IMR-90 (cell line): ENCODE measurements at regions not wholly inside any gene's neighbourhood (a gene's known extent, or its start where the extent isn't known, plus 50 kb on each side); places are given as distances from the start of the nearest gene placed in this dataset.

Experiments
- ATAC-seq: fragments of 200-7000 bp; cut with Tn5 transposase; 2 replicates; pipeline ENCODE4 v1.9.1; 2020; ENCODE audit warnings: low read depth, mild to moderate bottlenecking, moderate library complexity
- BruUV-seq: library from RNA; stranded (reverse); fragments of 400-500 nt; replicated peaks from 2 replicates; lab custom pipeline; 2021; lab: Mats Ljungman, UMichigan
- CTCF ChIA-PET: fragments of 300-600 bp; formaldehyde crosslinking; extraction: SDS; loops from one replicate; lab custom pipeline; 2021; ENCODE audit warnings: antibody characterized with exemption; lab: Yijun Ruan, JAX
- POLR2A ChIA-PET: fragments of 300-600 bp; sonication (Branson Sonifier 250); formaldehyde crosslinking; loops from one replicate; lab custom pipeline; 2022; ENCODE audit warnings: antibody characterized with exemption; ENCODE audit not compliant: unreplicated experiment; lab: Charles Lee
- DNase-seq: peaks from one replicate; pipeline ENCODE4 v3.0.0; 2013
- H2AFZ ChIP-seq: replicated peaks from 2 replicates; pipeline ENCODE3; 2013; ENCODE audit warnings: low read length, mild to moderate bottlenecking; ENCODE audit not compliant: poor library complexity
- H2AK5ac ChIP-seq: 2 replicates; pipeline ENCODE4 v1.6.1; 2013; ENCODE audit warnings: low read depth, low read length, inconsistent platforms
- H2AK9ac ChIP-seq: replicated peaks from 2 replicates; pipeline ENCODE3; 2013; ENCODE audit warnings: mild to moderate bottlenecking, low read depth, low read length, moderate library complexity; ENCODE audit not compliant: poor library complexity
- H2BK120ac ChIP-seq: 2 replicates; pipeline ENCODE4 v1.6.1; 2013; ENCODE audit warnings: low read depth, low read length, inconsistent platforms
- H2BK15ac ChIP-seq: 3 replicates; pipeline ENCODE4 v1.6.1; 2013; ENCODE audit warnings: low read depth, low read length, inconsistent platforms
- H2BK20ac ChIP-seq: 2 replicates; pipeline ENCODE4 v1.6.1; 2013; ENCODE audit warnings: low read depth, mild to moderate bottlenecking, inconsistent platforms, low read length, moderate library complexity
- H2BK5ac ChIP-seq: 2 replicates; pipeline ENCODE4 v1.6.1; 2013; ENCODE audit warnings: mild to moderate bottlenecking, low read depth, low read length, inconsistent platforms; ENCODE audit not compliant: poor library complexity, severe bottlenecking
- H3K14ac ChIP-seq: replicated peaks from 2 replicates; pipeline ENCODE4 v1.6.1; 2013; ENCODE audit warnings: low read depth, low read length, inconsistent platforms
- H3K18ac ChIP-seq: 2 replicates; pipeline ENCODE4 v1.6.1; 2013; ENCODE audit warnings: low read depth, low read length, control low read depth
- H3K23ac ChIP-seq: 2 replicates; pipeline ENCODE4 v1.6.1; 2013; ENCODE audit warnings: low read depth, low read length, inconsistent platforms
- H3K27ac ChIP-seq: 2 replicates; pipeline ENCODE4 v1.5.1; 2013; ENCODE audit warnings: mild to moderate bottlenecking, control low read depth, low read length; ENCODE audit not compliant: insufficient read depth
- H3K27me3 ChIP-seq: 2 replicates; pipeline ENCODE4 v1.6.1; 2013; ENCODE audit warnings: low read length; ENCODE audit not compliant: control insufficient read depth, insufficient read depth
- H3K36me3 ChIP-seq: 2 replicates; pipeline ENCODE4 v1.6.1; 2013; ENCODE audit warnings: low read length, mixed read lengths; ENCODE audit not compliant: control insufficient read depth, insufficient read depth
- H3K4ac ChIP-seq: 2 replicates; pipeline ENCODE4 v1.6.1; 2013; ENCODE audit warnings: low read depth, low read length, inconsistent platforms
- H3K4me1 ChIP-seq: 2 replicates; pipeline ENCODE4 v1.6.1; 2013; ENCODE audit warnings: low read length, mixed read lengths; ENCODE audit not compliant: control insufficient read depth, insufficient read depth
- H3K4me2 ChIP-seq: 2 replicates; pipeline ENCODE4 v1.6.1; 2013; ENCODE audit warnings: low read depth, mild to moderate bottlenecking, control low read depth, low read length, moderate library complexity
- H3K4me3 ChIP-seq: 2 replicates; pipeline ENCODE4 v1.5.1; 2013; ENCODE audit warnings: low read depth, mild to moderate bottlenecking, control low read depth, low read length, moderate library complexity; ENCODE audit not compliant: insufficient read depth
- H3K56ac ChIP-seq: 2 replicates; pipeline ENCODE4 v1.6.1; 2013; ENCODE audit warnings: low read length, inconsistent platforms; ENCODE audit not compliant: insufficient read depth; ENCODE audit errors: extremely low read depth
- H3K79me1 ChIP-seq, 2 experiments: 2 replicates each; pipeline ENCODE4 v1.6.1; 2013; ENCODE audit warnings: low read length in 2 of 2, inconsistent platforms in 1 of 2, low read depth in 1 of 2
- H3K9ac ChIP-seq: 2 replicates; pipeline ENCODE4 v1.6.1; 2013; ENCODE audit warnings: low read depth, low read length, control low read depth
- H3K9me1 ChIP-seq: 2 replicates; pipeline ENCODE4 v1.6.1; 2013; ENCODE audit warnings: low read length, inconsistent platforms; ENCODE audit not compliant: insufficient read depth
- H3K9me3 ChIP-seq: 2 replicates; pipeline ENCODE4 v1.6.1; 2013; ENCODE audit warnings: low read length; ENCODE audit not compliant: control insufficient read depth, insufficient read depth
- H4K20me1 ChIP-seq: 2 replicates; pipeline ENCODE4 v1.6.1; 2013; ENCODE audit warnings: low read length, inconsistent platforms; ENCODE audit not compliant: insufficient read depth
- H4K5ac ChIP-seq: 2 replicates; pipeline ENCODE4 v1.6.1; 2013; ENCODE audit warnings: mild to moderate bottlenecking, low read depth, low read length, control low read depth
- H4K8ac ChIP-seq, 2 experiments: 2 replicates each; pipeline ENCODE4 v1.6.1; 2013; ENCODE audit warnings: low read depth in 2 of 2, low read length in 2 of 2, control low read depth in 1 of 2, inconsistent platforms in 1 of 2
- H4K91ac ChIP-seq: 2 replicates; pipeline ENCODE4 v1.6.1; 2013; ENCODE audit warnings: low read depth, low read length, inconsistent platforms; ENCODE audit not compliant: insufficient read depth
- CEBPB ChIP-seq: IDR thresholded peaks from 2 replicates; pipeline ENCODE4 v1.6.1; 2012; ENCODE audit warnings: low read depth, low read length, improper control_type of control experiment
- CHD1 ChIP-seq: IDR thresholded peaks from 2 replicates; pipeline ENCODE4 v1.6.1; 2012; ENCODE audit warnings: low read depth, low read length, improper control_type of control experiment
- MAFK ChIP-seq: IDR thresholded peaks from 2 replicates; pipeline ENCODE4 v1.6.1; 2012; ENCODE audit warnings: low read depth, low read length, improper control_type of control experiment
- MAZ ChIP-seq: IDR thresholded peaks from 2 replicates; pipeline ENCODE4 v1.6.1; 2012; ENCODE audit warnings: low read depth, mild to moderate bottlenecking, low read length, improper control_type of control experiment, moderate library complexity, borderline replicate concordance
- NFE2L2 ChIP-seq: fragments of 150-350 bp; IDR thresholded peaks from 2 replicates; pipeline ENCODE4 v1.6.1; 2016; ENCODE audit warnings: low read depth, mild to moderate bottlenecking, low read length
- RAD21 ChIP-seq: IDR thresholded peaks from 2 replicates; pipeline ENCODE4 v1.6.1; 2012; ENCODE audit warnings: low read length, improper control_type of control experiment
- RCOR1 ChIP-seq: IDR thresholded peaks from 2 replicates; pipeline ENCODE4 v1.6.1; 2012; ENCODE audit warnings: mild to moderate bottlenecking, low read length, improper control_type of control experiment; ENCODE audit not compliant: insufficient replicate concordance
- RFX5 ChIP-seq: IDR thresholded peaks from 2 replicates; pipeline ENCODE4 v1.8.0; 2012; ENCODE audit warnings: low read depth, mild to moderate bottlenecking, low read length, moderate library complexity
- WGBS, 2 experiments: methylation state at CpG; one replicate each; pipeline versions ENCODE4 v1.1.5 to v1.1.7; 2013; ENCODE audit warnings: missing lambda C conversion rate in 2 of 2; ENCODE audit not compliant: insufficient read length in 1 of 2; ENCODE audit errors: extremely low coverage in 2 of 2; 5-methylcytosine and 5-hydroxymethylcytosine counted together
- dilution Hi-C: fragments of 300-500 bp; cut with HindIII; formaldehyde crosslinking; loops from one replicate; pipeline ENCODE4 v1.14.3; 2018; ENCODE audit warnings: low sequenced_read_pairs; ENCODE audit not compliant: unreplicated experiment
- in situ Hi-C: fragments of 300-500 bp; cut with MboI; formaldehyde crosslinking; loops from 3 replicates; pipeline ENCODE4 v1.14.3; 2019; ENCODE audit warnings: low sequenced_read_pairs, inconsistent platforms, mixed read lengths
- intact Hi-C: fragments of 100-400 bp; cut with micrococcal nuclease; formaldehyde crosslinking; loops from 2 replicates; pipeline ENCODE4 v1.10.0; 2022
- TF ChIP-seq, protein P1 (sequence below): conservative IDR thresholded peaks from 2 replicates; pipeline ENCODE4 v1.5.1; 2012; ENCODE audit warnings: mild to moderate bottlenecking, low read depth, low read length, improper control_type of control experiment

- Histone ChIP-seq H3K4me3 (no peak overlapping the region), H4K20me1 (no peaks in the 10 kb centered on the region), H2AFZ (no peak overlapping the region), H3K79me1 (no peaks in the 10 kb centered on the region), H3K18ac (no peak overlapping the region), H3K9me1 (no peaks in the 10 kb centered on the region), H3K27me3 (peaks cover 25% of the 10 kb centered on the region), H4K8ac (no peak overlapping the region), H2BK5ac (no peak overlapping the region), H3K4me1 (no peaks in the 10 kb centered on the region), H2AK5ac (no peak overlapping the region), H3K4me2 (no peak overlapping the region), H3K14ac (no peak overlapping the region), H4K91ac (no peak overlapping the region), H2BK15ac (no peak overlapping the region), H3K9ac (no peak overlapping the region), H2BK20ac (no peak overlapping the region), H3K9me3 (no peaks in the 10 kb centered on the region), H2BK120ac (no peak overlapping the region), H2AK9ac (no peak overlapping the region), H3K23ac (no peak overlapping the region), H3K36me3 (no peaks in the 10 kb centered on the region), H3K4ac (no peak overlapping the region), H4K5ac (no peak overlapping the region), H3K56ac (no peak overlapping the region), H3K27ac (no peak overlapping the region)
- intact Hi-C loops: no loop called here
- in situ Hi-C loops: no loop called here
- no TSS peak for BruUV-seq
- ChIA-PET CTCF (interaction anchor here (0.7 kb wide), 1 partner anchor 279 kb away, joined by 3 read pairs; no protein-coding TSS in a partner anchor), POLR2A (no interaction called here)
- ATAC-seq (no peak), DNase-seq (no peak)
- TF ChIP-seq CEBPB (no peak), MAZ (no peak), CHD1 (no peak), RFX5 (no peak), NFE2L2 (no peak), RCOR1 (no peak), MAFK (no peak), RAD21 (no peak)
- TF ChIP-seq, protein P1, sequence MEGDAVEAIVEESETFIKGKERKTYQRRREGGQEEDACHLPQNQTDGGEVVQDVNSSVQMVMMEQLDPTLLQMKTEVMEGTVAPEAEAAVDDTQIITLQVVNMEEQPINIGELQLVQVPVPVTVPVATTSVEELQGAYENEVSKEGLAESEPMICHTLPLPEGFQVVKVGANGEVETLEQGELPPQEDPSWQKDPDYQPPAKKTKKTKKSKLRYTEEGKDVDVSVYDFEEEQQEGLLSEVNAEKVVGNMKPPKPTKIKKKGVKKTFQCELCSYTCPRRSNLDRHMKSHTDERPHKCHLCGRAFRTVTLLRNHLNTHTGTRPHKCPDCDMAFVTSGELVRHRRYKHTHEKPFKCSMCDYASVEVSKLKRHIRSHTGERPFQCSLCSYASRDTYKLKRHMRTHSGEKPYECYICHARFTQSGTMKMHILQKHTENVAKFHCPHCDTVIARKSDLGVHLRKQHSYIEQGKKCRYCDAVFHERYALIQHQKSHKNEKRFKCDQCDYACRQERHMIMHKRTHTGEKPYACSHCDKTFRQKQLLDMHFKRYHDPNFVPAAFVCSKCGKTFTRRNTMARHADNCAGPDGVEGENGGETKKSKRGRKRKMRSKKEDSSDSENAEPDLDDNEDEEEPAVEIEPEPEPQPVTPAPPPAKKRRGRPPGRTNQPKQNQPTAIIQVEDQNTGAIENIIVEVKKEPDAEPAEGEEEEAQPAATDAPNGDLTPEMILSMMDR: no peak
- no CpG with 5 or more reads among the region's 12 CpGs for WGBS, 2 experiments
- dilution Hi-C loops: no loop called here
Observed at GRCh38 chr6:1001655-1002349, 308.9 kb upstream of the EXOC2 start.
